Fibroblast of skin of left biceps (primary cell): ENCODE measurements at regions not wholly inside any gene's neighbourhood (a gene's known extent, or its start where the extent isn't known, plus 50 kb on each side); places are given as distances from the start of the nearest gene placed in this dataset.

Source experiments
- DNase-seq, 2 experiments: peaks; one replicate each; pipeline ENCODE4 v3.0.0-alpha.2; 2013; ENCODE audit warnings: low read depth in 2 of 2

DNA sequence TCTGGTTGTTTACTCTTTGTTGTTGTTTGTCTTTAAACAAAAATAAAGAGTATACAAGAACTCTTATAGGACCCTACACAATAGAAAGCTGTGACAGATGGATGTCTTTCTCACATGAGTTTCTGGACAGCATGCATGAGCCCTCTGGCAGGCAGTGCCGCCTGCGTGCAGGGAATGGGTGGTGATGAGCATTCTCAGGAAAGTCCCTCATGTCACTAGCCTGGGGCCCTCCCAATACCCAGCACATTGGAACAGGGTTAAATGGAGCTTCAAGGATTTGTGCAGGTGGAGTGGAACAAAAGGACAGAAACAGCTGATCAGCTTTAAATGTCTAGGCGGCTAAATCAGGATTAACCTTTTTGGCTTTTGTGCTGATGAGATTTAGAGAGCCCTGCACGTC, 181.0 kb upstream of the CD180 start:
- no peak for DNase-seq

- DNase-seq = no peak
These were observed 179.0 kb upstream of the CD180 start for GRCh38 chr5:67375606-67376005.

DNA sequence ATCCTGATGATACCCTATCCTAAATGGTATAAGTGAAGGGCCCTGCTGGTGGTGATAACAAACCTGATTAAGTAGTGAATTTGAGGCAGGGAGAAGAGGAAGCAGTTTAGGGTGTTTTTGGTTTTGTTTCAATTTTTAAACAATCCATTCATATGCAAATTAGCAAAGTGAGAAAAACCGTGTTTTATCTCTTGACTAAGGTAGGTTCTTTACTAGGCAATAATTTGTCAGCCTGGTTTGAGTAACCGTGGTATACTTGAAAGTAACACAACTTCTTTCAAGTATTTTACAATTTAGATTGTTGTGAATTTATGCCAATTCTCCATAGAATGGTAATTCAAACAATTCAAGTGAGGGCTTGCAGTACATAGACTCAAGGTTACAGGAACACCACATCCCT, 177.8 kb upstream of the CD180 start:
- no peak for DNase-seq

DNA sequence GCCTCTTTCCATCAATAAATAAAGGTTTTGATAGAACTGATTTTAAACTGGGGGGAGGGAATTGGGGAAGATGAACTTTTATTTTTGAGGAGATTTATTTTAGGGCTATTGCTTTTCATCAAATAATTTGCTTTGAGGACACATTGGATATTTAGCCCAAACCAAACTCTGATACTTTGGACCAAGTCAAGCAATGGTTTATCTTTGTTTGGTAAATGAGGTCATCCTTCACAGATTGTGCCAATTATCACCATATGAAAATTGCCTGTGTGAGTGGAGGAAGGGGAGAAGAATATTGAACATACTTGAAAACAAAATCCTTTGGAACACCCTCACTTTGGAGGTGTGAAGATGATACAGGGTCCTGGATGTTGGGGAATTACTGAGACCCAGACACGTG, 176.9 kb upstream of the CD180 start:
- DNase-seq = no peak

- no peak for DNase-seq
These were observed 176.3 kb upstream of the CD180 start for GRCh38 chr5:67372887-67373286.

DNA sequence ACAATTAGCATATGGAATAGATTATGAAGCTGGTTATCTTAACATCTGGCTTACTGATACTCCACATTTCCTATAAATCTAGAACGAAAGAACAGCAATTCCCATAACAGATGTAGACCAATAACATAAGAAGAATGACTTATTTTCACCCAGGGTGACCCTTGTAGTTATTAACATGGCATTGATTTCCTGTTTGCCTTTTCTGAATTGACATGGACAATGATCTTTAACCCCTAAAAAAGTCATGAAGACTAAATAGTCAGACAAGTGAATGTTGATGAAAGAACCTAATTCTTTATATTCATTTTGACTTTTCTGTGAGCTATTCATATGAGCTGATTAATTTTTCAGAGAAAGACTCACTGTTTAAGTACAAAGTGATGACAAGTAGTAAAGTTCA, 175.3 kb upstream of the CD180 start:
- no peak for DNase-seq

DNA sequence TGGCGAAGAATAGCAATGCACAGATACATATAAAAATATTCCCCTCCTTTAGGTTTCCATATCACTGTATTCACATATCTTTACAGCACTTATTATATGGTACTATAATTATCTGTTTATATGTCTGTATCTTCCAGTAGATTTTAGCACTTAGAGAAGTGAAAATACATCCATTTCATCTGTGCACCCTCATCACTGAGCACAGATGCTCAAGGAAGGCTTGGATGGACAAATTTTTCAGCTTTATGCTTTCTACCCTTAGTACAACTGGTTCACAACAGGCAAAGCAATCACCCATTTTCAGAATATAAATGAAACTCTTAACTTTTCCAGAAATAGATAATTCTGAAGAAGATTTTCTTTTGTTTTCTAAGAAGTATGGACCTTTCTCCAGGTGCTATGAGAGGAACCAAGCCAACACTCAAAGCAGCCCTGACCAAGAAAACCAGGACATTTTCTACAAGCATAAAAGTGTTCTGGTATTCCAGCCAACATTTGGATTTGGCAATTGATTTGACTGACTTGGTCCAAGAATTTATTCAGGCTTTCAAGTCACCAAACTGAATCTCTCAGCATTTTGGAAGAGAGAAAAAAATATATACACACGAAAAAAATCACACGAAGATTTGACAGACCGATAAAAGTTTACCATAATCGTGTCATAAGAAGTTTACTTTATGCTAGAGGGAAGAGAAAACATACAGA, 170.2 kb upstream of the CD180 start:
- DNase-seq = no peak

GRCh38 chr5:67366276-67366675, 169.7 kb upstream of the CD180 start:
- no peak for DNase-seq

DNA sequence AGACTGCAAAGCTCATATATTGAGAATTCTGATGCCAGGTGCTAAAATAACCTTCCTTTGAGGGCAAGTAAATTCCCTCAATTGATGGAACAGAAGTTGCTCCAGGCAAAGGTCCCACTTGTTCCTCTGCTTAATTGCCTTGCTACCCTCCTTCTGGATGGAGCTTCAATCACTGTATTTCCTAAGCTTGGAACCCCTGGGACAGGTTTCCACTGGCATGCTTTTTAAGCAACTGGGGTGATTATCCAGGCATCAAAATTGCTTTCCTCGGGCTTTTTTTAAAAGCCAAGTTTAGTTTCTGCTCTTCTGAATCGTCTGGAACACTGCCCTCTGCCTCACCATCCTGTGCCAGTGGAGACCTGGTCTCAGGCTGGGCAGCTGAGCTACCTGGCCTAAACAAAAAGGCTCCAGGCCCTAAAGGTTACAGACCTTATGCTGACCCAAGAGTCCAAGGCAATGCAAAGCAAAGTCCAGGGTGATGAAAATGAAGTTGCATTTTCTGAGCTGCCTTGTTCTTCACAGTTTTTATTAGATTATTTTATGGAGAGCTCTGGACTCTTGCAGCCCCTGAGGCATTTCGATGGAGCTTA, 167.9 kb upstream of the CD180 start:
- no peak for DNase-seq

- DNase-seq = no peak
These were observed 167.4 kb upstream of the CD180 start for GRCh38 chr5:67363963-67364362.

DNA sequence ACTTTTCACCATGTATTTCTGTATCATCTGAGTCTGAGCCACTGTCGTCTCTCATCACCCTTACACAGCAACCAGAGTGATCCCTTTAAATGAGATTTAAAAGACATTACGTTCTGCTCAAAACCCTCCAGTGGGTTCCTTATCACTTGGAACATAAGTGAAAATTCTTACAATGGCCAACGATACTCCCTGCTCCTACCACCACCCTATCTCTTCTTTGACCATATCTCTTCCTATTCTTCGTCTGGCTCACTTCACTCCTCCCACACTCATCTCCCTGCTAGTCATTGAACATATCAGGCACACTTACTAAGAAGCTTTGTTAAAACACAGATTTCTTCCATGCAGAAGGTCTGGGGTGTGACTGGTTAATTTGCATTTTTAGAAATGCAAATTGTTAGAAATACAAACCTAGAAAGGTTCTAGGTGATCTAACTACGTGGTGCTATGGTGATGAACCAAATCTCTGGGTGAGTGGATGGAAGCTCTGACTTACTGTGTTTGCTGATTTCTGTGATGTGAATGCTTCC, 166.6 kb upstream of the CD180 start:
- no peak for DNase-seq

GRCh38 chr5:67361932-67362729, 165.5 kb upstream of the CD180 start:
- no peak for DNase-seq

DNA sequence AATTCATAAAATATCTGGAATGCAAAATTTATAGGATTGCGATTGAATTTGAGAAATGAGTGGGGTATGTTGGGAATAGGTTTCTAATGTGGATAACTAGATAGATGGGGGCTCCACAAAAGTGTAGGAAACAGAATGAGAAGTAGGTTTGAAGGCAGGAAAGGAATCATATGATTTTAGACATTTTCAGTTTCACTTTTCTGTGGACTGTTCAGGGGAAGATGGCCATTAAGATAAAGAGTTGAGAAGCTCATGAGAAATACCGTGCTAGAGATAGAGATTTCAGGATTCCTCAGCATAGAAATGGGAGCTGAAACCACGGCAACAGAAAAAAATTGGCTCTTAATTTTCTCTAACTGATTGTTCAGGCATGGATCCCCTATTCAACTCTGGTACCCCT, 163.4 kb upstream of the CD180 start:
- DNase-seq = no peak

DNA sequence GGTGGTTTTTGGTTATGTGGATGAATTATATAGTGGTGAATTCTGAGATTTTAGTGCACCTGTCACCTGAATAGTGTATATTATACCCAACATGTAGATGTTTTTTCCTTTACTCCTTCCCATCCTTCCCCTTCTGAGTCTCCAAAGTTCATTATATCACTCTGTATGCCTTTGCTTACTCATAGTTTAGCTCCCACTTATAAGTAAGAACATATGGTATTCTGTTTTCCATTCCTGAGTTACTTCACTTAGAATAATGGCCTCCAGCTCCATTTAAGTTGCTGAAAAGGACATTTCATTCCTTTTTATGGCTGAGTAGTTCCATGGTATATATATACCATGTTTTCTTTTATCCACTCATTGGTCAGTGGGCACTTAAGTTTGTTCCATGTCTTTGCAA, 161.6 kb upstream of the CD180 start:
- DNase-seq = no peak

DNA sequence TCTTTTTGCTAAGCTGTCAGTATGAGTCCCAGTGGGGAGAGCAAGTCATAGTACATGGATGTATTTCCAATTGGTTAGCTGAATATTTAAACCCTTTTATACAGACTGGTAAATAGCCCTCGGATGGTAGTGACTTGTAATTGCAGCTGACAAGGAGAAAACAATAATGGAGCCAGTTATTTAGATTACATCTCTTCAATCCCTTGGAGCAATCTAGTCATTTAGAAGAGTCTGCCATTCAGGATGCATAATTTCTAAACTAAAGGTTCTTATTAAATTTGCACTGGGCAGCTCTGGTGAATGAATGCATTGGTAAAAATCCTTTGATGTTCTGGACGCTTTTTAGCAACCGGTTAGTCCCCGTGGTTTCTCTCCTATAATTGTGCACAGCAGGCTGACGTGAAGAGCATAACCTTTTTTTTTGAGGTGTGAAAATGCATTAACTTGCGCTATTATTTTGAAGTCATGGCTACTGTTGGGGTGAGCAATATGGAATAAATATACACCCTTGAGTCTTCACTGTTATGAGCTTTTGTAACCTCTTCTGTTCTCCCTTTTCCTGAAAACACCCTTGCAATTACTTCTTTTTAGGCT, 158.6 kb upstream of the CD180 start:
- DNase-seq = no peak

- no peak for DNase-seq
These were observed 157.2 kb upstream of the CD180 start for GRCh38 chr5:67353500-67354450.

DNA sequence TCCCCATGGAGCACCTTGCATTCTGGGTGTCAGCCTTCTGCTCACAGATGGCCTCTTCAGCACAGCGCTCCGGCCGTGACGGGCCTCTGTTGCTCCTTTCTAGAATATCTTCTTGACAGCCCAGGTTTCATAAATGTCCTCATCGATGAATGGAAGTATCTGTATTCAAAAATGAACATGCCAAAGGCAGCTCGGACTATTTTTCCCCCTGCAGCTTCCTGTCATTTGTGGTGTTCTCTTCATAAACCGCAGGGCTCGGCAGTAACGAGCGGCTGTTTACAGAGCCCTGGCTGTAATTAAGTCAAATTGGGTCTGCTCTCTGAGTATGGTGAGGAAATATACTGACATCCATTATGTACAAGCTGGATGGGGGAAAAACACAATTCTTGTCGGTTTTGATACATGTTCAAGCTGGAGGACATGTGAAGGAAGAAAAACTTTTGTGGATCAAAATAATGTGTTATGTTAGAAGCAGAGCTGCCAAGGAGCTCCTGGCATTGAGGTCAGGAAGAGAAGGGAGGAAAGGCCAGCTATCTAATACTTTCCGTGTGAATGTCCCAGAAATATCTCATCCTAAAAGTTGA, 154.1 kb upstream of the CD180 start:
- DNase-seq = no peak

DNA sequence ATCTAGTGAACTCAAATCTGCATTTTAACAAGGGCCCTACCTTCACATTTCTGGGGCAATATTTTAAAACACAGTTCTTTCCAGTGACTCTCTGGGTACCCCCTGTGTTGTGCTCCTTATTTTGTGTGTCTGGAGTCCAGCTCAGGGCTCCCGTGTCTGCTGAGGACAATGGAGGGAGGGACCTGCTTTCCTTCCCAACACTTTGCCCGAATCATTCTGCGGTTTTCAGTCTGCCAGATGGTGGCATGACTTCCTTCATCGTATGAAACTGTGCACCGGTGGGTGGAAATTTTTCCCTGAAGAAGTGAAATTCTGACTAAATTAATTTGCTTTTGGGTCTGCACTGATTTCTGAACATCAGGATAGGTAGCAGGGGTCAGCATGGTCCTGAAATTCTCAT, 153.6 kb upstream of the CD180 start:
- no peak for DNase-seq

DNA sequence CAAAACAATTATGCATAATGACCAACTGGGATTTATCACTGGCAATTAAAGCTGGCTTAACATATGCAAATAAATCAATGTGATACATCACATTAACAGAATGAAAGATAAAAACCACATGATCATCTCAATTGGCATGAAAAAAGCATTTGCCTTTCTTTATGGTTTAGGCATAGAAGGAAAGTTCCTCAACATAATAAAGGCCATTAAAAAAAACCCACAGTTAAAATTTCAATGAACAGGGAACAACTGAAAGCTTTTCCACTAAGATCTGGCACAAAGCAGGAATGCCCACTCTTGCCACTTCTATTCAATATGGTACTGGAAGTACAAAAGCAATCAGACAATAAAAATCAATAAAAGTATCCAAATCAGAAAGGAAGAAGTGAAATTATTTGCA, 151.2 kb upstream of the CD180 start:
- DNase-seq = no peak

DNA sequence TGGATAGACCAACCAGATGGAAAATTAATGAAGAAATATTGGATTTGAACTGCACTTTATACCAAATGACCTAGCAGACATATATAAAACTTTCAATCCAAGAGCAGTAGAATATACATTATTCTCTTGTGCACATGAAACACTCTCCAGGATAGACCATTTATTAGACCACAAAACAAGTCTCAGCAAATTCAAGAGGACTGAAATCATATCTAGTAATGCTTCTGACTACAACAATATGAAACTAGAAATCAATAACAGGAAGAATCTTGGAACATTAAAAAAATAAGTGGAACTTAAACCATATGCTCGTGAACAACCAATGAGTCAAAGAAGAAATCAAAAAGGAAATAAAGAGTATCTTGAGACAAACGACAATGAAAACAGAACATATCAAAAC, 150.0 kb upstream of the CD180 start:
- DNase-seq = no peak

DNA sequence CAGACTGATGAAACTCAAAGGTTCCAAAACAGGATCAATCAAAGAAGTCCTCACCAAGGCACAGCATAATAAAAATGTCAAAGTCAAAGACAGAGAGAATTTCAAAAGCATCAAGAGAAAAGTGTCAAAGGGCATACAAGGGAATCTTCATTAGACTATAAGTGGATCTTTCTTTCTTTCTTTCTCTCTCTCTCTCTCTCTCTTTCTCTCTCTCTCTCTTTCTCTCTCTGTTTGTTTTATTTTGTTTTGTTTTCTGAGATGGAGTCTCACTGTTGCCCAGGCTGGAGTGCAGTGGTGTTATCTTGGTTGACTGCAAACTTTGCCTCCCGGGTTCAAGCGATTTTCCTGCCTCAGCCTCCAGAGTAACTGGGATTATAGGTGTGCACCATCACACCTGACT, 148.3 kb upstream of the CD180 start:
- no peak for DNase-seq
